Mucosa of descending colon (tissue), 3 donors: ENCODE measurements at regions not wholly inside any gene's neighbourhood (a gene's known extent, or its start where the extent isn't known, plus 50 kb on each side); places are given as distances from the start of the nearest gene placed in this dataset.

Source experiments
- ATAC-seq: fragments of 200-7000 bp; cut with Tn5 transposase; one replicate; pipeline ENCODE4 v1.9.1; 2020; ENCODE audit warnings: mild to moderate bottlenecking, moderate library complexity
- DNase-seq, 3 donors: peaks; one replicate each; pipeline ENCODE4 v3.0.0-alpha.2; 2020
- H3K36me3 ChIP-seq: fragments of 200-600 bp; one replicate; pipeline ENCODE4 v1.8.0; 2021; ENCODE audit warnings: low read depth, mild to moderate bottlenecking
- H3K4me1 ChIP-seq: fragments of 200-600 bp; one replicate; pipeline ENCODE4 v1.8.0; 2021; ENCODE audit warnings: low read depth, mild to moderate bottlenecking
- H3K4me3 ChIP-seq: fragments of 200-600 bp; one replicate; pipeline ENCODE4 v1.8.0; 2021; ENCODE audit warnings: mild to moderate bottlenecking
- H3K9me3 ChIP-seq: fragments of 200-600 bp; one replicate; pipeline ENCODE4 v1.8.0; 2021; ENCODE audit warnings: mild to moderate bottlenecking
- CTCF ChIP-seq: fragments of 200-600 bp; IDR thresholded peaks from one replicate; pipeline ENCODE4 v1.8.0; 2022; ENCODE audit warnings: antibody characterized with exemption, mild to moderate bottlenecking
- intact Hi-C, 2 donors: fragments of 100-400 bp; cut with DNase I in 1 of 2; cut with micrococcal nuclease in 1 of 2; formaldehyde crosslinking; loops; one replicate each; pipeline versions ENCODE4 v1.11.0 to v1.11.1; 2022; cut with DNase I, micrococcal nuclease
- donor health status: DM: no; HTN: no; CAD: no; lungs with moderate emphysema.
- donor health status: DM: no; HTN: no; CAD: no.
- donor health status: DM: no; HTN: yes; CAD: no.

- Histone ChIP-seq H3K4me3 (no peak overlapping the region), H3K36me3 (no peaks in the 10 kb centered on the region), H3K9me3 (no peaks in the 10 kb centered on the region), H3K4me1 (no peaks in the 10 kb centered on the region)
- TF ChIP-seq CTCF: no peak
- DNase-seq (no peak), ATAC-seq (no peak)
- intact Hi-C loops: no loop called here
Measured at GRCh38 chr7:96598421-96598820, 111.2 kb downstream of the SEM1 start.

DNA sequence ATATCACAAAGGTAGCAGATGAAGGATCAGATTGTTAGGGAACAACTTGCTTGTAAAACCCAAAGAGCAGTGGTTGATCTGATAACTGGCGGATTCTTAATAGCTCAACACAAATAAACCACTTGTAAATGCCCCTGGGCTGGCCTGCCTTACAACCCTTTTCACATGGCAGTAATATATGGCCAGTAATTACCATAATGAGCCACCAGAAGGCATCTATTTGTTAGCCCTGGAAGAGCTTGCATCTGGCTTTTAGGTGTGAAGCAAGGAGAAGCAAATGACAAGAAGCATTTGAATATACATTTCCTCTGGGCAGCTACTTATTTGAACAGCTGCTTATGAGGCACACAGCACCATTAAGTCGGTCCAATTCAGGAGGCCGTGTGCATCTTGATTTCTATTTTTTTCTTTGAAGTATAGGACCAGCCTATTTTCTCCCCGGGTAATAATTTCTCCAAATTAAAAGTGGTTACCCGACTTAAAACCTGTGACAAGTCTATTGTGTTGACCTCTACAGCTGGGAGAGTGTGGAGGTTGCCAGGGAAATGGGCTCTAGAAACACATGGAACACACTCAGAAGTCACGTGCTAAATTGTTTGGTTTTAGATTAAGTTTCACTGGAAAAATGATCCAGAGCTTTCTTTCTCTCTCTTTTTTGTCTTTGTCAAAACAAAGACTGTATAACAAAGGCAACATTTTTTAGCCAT, 113.4 kb downstream of the SEM1 start:
- DNase-seq (no peak), ATAC-seq (no peak)
- Histone ChIP-seq H3K36me3 (no peaks in the 10 kb centered on the region), H3K4me1 (no peaks in the 10 kb centered on the region), H3K9me3 (no peaks in the 10 kb centered on the region), H3K4me3 (no peak overlapping the region)
- intact Hi-C loops: no loop called here
- TF ChIP-seq CTCF: no peak

- no peak overlapping the region for H3K4me3 ChIP-seq
- H3K9me3 ChIP-seq: no peaks in the 10 kb centered on the region
- DNase-seq (no peak), ATAC-seq (no peak)
- TF ChIP-seq CTCF: no peak
- no peaks in the 10 kb centered on the region for H3K4me1 ChIP-seq
- intact Hi-C loops: no loop called here
- no peaks in the 10 kb centered on the region for H3K36me3 ChIP-seq
Measured at GRCh38 chr7:96591900-96592676, 117.6 kb downstream of the SEM1 start.

DNA sequence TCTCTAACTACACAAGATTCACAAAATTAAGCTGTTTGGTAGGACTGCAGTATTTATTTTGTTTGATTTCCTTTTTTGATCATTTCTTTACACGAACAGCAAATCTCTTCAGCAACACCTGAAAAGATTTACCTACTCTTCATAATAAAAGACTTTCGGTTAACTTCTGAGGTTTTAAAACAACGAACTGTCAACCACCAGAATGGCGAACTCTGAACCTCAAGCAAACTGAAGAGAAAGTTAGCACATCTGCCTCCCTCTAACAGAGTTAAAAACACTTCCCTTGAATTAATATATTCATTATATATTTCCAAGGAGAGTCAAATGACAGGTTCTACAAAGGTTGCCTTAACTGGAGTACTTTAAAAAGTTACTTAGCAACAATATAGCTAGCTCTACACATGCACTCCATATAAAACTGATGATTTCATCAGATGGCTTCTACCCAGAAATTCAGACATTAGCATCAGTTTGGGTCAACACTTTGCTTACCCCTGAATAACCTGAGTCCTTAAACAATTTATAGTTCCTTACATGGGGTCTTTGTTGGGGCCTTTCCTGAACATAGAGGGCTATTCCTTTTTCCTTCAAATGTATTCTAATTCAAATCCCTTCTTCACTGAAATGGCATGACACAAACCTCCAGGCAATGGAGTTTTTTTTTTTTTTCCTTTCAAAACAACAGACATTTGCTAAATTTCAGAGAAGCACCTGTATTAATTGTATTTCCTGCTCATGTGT, 118.3 kb downstream of the SEM1 start:
- H3K9me3 ChIP-seq: no peaks in the 10 kb centered on the region
- H3K4me1 ChIP-seq: no peaks in the 10 kb centered on the region
- no peak for DNase-seq
- no peaks in the 10 kb centered on the region for H3K36me3 ChIP-seq
- no peak for ATAC-seq
- TF ChIP-seq CTCF: no peak
- H3K4me3 ChIP-seq: no peak overlapping the region
- intact Hi-C loops: no loop called here

GRCh38 chr7:96589038-96589437, 120.6 kb downstream of the SEM1 start:
- Histone ChIP-seq H3K36me3 (no peaks in the 10 kb centered on the region), H3K9me3 (no peaks in the 10 kb centered on the region), H3K4me3 (no peak overlapping the region), H3K4me1 (no peaks in the 10 kb centered on the region)
- TF ChIP-seq CTCF: no peak
- DNase-seq (no peak), ATAC-seq (no peak)
- intact Hi-C loops: no loop called here
